Right ventricle myocardium superior (tissue), 1 donor: ENCODE measurements at regions not wholly inside any gene's neighbourhood (a gene's known extent, or its start where the extent isn't known, plus 50 kb on each side); places are given as distances from the start of the nearest gene placed in this dataset.

Experiments
- ATAC-seq: fragments of 200-7000 bp; cut with Tn5 transposase; one replicate; pipeline ENCODE4 v1.9.1; 2020; ENCODE audit warnings: mild to moderate bottlenecking; ENCODE audit not compliant: poor library complexity
- DNase-seq: peaks from one replicate; pipeline ENCODE4 v3.0.0-alpha.2; 2020
- intact Hi-C: fragments of 100-400 bp; cut with DNase I; formaldehyde crosslinking; loops from one replicate; pipeline ENCODE4 v1.11.2; 2022
- donor health status: DM: no; HTN: yes; CAD: no; lungs with severe emphysema.

DNA sequence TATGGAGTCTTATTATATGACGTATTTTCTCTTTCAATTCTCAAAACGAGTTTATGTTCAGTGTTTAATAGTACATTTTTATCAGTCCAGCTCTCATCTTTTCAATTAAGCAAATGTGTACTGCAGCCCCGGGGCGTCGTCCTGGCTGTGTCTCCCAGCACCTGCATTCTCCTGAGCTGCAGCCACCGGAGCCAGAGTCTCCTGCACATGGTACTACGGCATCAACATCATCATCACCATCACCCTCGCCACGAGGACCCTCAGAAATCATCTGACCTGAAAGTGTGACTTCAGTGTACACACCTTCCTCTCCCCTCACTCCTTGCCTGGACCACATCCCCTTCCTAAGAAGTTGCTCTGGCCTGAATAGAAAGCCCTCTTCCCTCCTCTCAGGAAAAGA is 267.7 kb upstream of the ARID1B start:
- DNase-seq (no peak), ATAC-seq (no peak)
- intact Hi-C loops: no loop called here

DNA sequence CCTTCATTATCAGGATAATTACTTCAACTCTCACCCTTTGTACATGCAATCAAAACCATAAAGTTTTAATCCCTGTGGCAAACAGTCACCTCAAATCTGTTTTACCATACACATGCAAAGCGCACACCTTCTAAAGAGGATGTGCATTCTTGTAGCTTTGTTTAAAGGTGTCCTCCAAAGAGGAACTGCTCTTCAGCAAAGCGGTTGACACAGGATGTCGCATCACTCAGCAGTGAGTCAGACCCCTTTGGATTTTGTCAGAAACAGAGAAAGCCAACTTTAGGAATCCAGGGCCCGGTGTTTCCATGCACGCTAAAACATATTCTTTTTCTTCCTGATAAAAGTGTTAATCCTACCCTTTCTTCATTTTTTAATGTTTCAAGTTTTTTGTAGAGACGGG is 268.3 kb upstream of the ARID1B start:
- DNase-seq (no peak), ATAC-seq (no peak)
- intact Hi-C loops: no loop called here

DNA sequence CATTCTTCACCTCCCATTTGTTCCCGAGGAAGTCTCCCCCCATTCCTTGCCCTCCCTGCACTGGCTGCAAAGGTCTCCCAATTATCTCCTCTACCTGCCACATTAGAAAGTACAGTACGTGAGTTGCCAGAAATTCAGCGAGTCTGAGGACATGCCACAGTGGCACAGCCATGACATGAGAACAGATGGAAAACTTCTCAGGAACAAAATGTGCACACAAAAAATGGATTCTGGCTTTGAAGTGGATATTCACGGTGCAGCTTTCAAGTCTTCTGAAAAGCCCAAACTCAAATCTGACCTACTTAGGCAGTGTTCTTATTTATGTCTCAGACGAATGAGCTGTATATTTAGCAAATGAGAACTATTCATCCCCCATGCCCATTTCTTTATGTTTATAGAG is 269.1 kb upstream of the ARID1B start:
- intact Hi-C loops: no loop called here
- no peak for ATAC-seq
- DNase-seq: no peak

DNA sequence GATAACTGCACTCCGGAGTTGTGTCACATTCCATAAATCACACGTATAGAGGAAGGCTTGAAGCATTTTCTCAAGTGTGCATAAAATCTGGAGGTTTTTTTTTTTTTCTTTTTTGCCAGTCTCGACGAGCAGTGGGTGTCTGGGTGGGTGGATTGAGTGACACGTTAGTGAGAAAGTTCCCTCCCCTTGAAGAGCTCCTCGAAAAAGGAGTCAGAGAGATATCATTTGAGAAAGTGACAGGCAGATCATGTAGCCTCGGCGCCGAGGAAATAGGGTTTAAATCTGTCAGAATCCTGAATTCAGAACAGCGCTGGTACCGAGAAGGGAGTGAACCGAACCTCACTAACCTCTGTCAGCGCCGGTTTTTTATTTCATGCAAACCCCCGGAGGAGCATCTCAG is 269.5 kb upstream of the ARID1B start:
- no peak for DNase-seq
- ATAC-seq: no peak
- intact Hi-C loops: no loop called here

DNA sequence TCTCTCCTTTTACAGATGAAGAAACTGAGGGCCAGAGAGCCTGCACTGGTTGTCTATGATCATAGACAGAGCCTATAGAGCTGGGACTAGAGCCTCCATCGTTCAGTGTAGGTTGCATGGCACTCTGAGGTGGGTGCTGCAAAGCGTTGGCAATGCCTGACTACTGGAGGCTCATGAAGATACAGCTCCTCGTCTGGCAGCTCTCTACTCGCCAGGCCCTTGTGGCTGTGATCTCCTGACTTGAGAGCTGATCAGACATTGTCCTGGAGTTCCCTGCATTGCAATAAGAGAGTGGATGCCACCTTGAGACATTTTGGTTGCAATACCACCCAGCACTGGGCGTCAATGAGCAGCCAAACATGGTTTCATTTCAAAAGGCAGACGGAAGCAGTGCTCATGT is 270.1 kb upstream of the ARID1B start:
- no peak for ATAC-seq
- intact Hi-C loops: no loop called here
- no peak for DNase-seq

DNA sequence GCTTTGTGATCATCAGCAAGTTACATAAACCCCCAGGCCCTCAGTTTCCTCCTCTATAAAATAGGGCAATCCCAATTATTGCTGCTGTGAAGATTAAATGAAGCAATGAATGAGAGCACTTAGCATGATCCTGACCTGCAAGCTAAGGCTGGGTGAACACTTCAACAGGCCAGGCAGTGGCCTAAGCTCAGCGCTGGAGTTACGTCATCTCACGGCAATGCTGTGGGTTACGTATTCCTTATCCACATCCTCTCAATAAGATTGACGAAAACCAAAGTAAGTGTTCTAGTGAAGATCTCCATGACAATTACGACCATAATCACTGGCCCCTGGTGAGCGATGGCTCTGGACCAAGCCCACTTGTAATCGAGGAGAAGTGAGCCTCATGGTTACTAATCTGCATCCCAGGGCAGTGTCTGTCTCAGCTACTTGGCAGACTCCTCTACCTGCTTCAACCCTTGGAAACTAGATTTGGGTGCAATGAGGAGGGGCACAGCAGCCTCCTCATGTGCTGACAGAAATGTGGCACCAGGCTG is 274.1 kb upstream of the ARID1B start:
- DNase-seq (no peak), ATAC-seq (no peak)
- intact Hi-C loops: no loop called here

DNA sequence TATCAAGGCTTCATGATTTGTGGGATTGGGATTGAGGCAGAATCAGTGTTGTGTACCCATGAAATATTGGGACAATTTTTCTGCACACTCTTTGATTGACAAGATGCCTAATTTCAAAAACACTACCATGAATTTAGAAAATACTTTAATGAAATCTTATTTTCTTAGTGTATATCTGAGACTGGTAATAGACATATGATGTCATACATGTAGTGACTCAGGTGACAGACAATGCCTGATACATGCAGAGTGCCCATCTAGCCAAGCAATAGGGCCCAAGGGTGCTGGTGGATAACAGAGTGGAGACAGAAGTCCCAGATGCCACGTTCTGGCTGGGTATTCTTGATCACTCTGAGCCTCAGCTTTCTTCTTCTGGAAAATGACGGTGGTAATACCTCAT is 279.6 kb upstream of the ARID1B start:
- intact Hi-C loops: no loop called here
- DNase-seq (no peak), ATAC-seq (no peak)

DNA sequence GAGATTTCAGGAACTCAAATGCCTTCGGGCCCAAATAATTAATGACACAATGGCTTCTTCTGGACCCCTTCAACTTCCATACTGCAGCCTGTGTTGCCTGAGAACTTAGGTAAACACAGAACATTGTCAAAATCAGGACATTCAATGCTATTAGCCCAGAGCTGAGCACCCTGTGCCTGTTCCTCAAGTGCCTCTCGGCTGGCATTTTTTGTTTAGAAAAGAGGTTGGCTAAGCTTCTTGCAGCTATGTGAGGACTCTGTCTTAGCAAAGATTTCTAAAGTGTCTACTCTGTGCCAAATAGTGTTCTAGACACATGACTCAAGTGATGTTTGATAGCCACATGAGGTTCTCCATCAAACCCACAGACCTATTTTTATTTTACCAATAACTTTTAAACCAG is 289.3 kb upstream of the ARID1B start:
- no peak for ATAC-seq
- intact Hi-C loops: no loop called here
- no peak for DNase-seq

DNA sequence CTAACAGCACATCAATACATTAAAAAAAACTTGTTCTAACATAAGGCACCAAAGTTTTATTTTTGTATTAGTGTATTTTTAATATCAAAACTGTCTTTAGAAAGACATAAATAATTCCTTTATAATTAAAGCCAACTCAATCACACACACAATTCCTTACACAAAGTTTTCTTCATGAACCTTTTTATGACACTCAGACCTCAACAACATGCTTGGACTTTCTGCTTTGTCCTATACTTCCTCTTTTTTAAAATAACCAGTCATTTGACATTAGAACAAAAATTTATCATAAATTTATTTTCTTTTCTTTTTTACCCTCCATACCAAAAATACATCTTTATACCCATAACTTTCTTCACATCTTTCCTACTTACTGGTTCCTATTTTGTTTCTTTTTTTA is 292.0 kb upstream of the ARID1B start:
- DNase-seq: no peak
- intact Hi-C loops: no loop called here

DNA sequence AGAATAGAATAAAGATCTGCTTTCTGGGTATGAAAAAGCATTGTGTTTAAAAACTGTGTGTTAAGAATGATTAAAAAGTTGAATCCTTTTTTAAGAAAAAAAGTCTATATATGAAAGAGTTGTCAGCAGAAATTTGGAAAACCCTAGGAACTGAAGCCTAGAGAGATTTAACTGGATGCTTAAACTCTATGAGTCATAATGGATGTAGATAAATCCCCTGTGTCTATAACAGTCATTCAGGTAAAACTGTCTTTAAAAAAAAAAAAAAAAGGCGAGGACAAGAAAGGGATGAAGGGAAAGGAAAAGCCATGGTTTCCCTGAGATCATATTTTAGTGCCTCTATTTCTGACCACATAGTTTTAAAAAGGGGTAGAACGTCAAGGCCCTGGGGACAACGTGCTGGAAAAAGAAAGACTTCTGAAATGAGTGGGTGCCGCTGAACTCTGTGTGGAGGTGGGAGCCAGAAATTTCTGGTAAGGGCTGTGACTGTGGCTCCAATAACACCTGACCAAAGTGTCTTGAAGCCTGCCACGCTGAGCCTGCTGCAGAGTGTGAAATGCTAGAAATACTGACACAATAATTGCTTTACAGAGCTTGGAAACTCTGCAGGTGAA is 302.6 kb upstream of the ARID1B start:
- DNase-seq (no peak), ATAC-seq (no peak)
- intact Hi-C loops: no loop called here

More for the DNA sequence above, 292.0 kb upstream of the ARID1B start:
- no peak for ATAC-seq

DNA sequence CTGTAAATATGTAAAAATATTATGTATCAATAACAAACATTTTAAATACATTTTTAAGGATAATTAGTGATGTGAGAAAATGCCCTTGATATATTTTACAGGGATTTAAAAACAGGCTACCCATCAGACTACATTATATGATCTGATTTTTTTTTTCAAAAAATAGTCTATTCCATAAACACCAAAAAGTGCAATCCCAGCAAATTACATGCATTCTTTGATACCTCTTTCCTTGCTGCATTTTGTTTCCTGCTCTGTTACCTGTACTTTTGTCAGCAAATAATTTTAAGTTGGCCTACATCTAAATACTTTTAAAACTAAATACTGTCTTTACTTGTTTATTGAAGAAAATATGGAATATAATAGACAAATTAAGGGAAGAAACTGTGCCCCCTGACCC is 306.2 kb upstream of the ARID1B start:
- DNase-seq (no peak), ATAC-seq (no peak)
- intact Hi-C loops: no loop called here

DNA sequence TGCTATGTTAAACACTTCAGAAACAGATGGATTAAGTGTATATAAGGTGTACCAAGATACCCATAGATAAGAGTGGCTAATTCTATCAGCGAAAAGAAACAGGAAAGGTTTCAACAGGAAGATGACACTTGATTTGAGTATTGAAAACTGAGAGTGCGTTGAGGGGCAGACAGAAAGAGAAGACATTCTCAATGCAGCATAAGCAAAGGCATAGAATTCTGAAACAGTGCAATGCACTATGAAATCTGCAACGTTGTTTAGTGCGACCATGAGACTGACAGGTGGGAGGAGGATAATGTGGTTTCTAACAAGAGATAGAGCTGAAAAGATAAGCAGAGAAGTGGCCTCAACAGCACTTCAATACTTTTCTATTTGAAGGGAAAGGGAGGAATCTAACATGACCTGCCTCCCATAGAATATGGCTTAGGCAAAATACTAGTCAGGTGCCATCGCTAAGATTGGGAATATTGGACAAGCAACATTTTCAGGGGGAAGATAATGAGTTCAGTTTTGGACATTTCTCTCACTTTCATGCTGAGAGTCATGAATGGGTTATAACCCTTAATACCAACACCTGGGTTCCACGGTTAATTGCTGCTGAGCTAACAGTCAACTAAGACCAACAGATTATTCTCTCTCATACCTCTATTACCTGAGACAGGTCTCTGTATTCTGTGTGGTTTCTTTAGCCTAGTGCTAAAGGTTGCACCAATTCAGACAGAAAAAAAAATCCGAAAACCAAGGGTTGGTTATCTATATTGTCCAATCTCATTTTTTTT is 312.9 kb upstream of the ARID1B start:
- ATAC-seq: no peak
- intact Hi-C loops: no loop called here
- no peak for DNase-seq

DNA sequence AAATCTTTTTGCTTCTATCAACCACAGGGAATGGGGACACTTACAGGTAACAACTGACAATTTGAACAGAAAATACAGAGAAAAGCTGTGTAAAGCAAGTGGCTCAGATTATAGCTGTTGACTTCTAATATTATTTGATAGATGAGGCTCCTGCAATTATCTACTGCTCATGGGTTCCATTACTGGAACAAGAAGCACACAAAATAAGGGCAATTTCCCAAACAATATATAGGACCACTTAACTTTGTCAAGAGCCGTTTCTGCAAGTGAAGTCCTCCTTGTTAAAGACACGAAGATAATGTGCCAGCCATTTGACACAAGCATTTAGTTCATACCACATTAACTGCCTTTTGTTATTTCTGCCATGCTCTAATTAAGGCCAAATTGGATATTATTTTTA is 315.5 kb upstream of the ARID1B start:
- ATAC-seq (no peak), DNase-seq (no peak)
- intact Hi-C loops: no loop called here

DNA sequence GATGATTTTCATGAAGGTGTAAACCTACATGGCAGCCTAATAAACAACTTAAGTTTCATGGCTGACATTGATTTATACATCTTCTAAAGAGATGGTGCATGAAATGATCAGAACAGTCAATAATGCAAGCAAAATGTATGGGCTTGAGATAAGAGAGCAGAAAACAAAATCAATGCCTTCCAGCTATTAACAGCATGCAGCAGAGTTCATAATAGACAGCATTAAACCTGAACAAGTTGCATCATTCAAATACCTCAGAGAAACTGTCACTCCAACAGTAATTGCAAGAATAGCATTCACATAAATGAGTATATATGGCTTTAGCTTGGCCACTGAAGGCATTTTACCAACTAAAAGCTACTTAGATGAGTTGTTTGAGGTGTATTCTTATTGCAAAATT is 319.6 kb upstream of the ARID1B start:
- ATAC-seq (no peak), DNase-seq (no peak)
- intact Hi-C loops: no loop called here

DNA sequence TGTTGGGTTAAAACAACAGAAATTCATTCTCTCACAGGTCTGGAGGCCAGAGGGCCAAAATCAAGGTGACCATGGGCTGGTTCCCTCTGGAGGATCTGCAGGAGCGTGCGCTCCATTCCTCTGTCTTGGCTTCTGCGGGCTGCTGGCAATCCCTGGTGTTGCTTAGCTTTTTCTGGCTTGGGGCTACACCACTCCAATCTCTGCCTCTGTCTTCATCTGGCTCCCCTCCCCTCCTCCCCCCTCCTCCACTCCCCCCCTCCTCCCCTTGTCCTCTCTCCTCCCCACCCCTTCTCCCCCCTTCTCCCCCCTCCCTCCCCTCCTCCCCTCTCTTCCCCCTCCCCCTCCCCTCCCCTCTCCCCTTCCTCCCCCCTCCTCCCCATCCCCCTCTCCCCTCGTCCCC is 321.3 kb upstream of the ARID1B start:
- no peak for ATAC-seq
- no peak for DNase-seq
- intact Hi-C loops: no loop called here

DNA sequence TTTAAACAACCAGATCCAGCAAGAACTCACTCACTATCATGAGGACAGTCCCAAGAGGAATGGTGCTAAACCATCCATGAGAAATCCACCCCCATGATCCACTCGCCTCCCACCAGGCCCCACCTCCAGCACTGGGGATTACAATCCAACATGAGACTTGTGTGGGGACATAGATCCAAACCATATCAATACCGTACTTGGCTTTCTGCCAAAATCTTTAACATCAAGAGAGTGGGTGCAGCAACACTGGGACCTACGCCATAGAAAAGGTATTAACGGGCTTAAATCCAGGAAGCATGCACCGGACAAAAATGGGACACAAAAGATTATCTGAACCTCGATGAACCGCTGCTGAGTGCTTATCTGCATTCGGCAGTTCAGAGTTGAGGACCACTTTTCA is 322.3 kb upstream of the ARID1B start:
- DNase-seq: no peak

DNA sequence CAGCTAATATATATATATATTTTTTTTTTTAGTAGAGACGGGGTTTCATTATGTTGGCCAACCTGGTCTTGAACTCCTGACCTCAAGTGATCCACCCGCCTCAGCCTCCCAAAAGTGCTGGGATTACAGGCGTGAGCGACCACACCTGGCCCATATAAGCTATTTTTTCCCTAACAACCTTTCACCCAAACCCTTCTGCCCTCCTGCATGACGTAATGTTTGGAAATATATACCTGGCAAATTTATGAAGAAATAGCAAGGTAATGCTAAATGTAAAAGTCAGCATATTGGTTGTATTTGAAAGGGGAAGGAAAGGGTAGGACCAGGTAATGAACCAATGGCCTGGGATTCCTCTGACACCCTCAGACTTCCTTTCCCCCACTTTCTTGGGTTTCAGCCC is 325.5 kb upstream of the ARID1B start:
- DNase-seq: no peak
- ATAC-seq: no peak
- intact Hi-C loops: no loop called here

More for the DNA sequence above, 322.3 kb upstream of the ARID1B start:
- no peak for ATAC-seq
- intact Hi-C loops: no loop called here

DNA sequence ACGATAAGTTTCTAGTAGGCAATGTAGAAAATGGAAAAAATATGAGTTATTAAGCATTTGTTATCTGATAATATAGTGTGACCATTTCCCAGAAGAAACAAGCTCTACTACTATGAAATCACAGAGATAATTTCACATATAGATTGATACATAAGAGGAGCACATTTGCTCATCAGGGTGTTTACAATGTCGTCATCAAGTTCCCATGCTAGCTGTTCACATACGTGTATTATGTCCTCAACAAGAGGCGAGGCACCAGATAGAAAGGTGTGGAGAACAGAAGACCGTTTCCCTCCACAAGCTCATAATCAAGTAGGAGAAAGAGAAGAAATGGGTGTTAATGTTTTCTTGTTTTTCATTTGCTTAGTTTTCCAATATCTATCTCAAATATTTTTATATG is 326.1 kb upstream of the ARID1B start:
- intact Hi-C loops: no loop called here
- no peak for DNase-seq
- ATAC-seq: no peak

DNA sequence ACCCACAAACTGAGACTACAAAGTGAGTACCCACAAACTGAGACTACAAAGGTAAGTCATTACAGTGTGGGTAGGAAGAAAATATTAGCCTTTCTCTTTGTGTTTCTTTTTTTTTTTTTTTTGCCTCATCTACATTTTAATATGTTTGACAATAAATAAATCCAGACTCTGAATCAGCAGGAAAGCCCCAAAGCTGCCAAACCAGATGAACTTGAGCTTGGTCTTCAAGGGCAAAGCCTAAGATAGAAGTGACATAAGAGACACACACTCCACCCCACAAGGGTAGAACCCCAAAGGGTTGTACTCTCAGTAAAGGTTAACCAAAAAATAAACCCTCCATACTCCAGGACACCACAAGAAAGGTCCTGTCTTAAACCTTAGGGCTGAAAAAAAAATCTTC is 326.8 kb upstream of the ARID1B start:
- DNase-seq: no peak
- intact Hi-C loops: no loop called here
- no peak for ATAC-seq

DNA sequence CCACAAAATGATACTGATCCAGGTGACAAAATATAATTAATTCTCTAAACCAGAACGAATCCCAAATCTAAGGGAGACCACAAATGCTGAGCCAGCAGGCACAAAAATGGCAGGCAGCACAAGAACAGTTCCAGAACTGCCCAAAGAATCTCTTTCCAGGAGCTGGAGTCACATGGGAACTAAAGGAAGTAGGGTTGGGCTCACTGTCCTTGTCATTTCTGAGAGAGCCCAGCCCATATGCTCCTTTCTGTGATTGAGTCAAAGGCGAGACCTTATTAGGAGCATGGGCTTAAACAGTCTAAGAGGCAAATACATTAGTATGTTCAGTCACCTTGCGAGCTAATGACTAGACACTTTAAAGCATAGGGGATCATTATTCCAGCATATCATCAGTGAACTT is 327.6 kb upstream of the ARID1B start:
- DNase-seq: no peak
- peak; percentile 12 for ATAC-seq
- intact Hi-C loops: no loop called here

DNA sequence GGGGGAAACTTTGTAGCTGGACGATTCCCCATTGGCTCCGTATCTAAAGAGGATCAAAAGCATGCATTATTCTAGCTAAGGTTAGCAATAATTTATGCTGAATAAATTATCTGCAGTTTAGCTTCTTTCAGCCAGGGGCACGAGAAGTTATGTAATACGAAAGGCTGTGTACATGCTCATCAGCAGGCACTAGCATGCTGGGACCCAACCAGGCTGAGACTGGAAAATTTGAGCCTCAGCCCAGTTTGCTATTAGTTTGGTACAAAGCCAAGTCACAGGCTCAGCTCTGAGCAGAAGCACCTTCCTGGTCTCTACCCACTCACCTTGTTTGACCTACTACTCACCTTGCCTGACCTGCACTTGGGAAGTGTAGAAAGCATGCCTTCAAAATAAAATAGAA is 328.1 kb upstream of the ARID1B start:
- intact Hi-C loops: no loop called here
- DNase-seq (no peak), ATAC-seq (peak; percentile 78)
